HFFc6 (cell line): ENCODE measurements at regions not wholly inside any gene's neighbourhood (a gene's known extent, or its start where the extent isn't known, plus 50 kb on each side); places are given as distances from the start of the nearest gene placed in this dataset.
A peak's percentile ranks its signal among the peaks of the same experiment; 100 is the strongest.

Source experiments
- DNase-seq: peaks from one replicate; pipeline ENCODE4 v3.0.0-alpha.2; 2018
- H3K27ac Mint-ChIP-seq: 2 replicates; pipeline ENCODE4 v1.8.0; 2020; ENCODE audit warnings: mild to moderate bottlenecking, mixed read lengths
- H3K27me3 Mint-ChIP-seq: 2 replicates; pipeline ENCODE4 v1.8.0; 2021; ENCODE audit warnings: mild to moderate bottlenecking, moderate library complexity, mixed read lengths; ENCODE audit not compliant: insufficient read depth
- H3K36me3 Mint-ChIP-seq: 2 replicates; pipeline ENCODE4 v1.8.0; 2021; ENCODE audit warnings: low read depth, mixed read lengths
- H3K4me1 Mint-ChIP-seq: 2 replicates; pipeline ENCODE4 v1.8.0; 2020; ENCODE audit warnings: low read depth, mixed read lengths
- H3K4me3 Mint-ChIP-seq: 2 replicates; pipeline ENCODE4 v1.8.0; 2020; ENCODE audit warnings: mild to moderate bottlenecking, moderate library complexity, mixed read lengths
- H3K9me3 Mint-ChIP-seq: 2 replicates; pipeline ENCODE4 v1.8.0; 2020; ENCODE audit warnings: mild to moderate bottlenecking, mixed read lengths
- CTCF ChIP-seq: fragments of 200-600 bp; sonication (generic); IDR thresholded peaks from 2 replicates; pipeline ENCODE4 v1.5.0; 2021; ENCODE audit warnings: antibody characterized with exemption, mild to moderate bottlenecking

- peaks cover 74% of the 10 kb centered on the region for H3K36me3 Mint-ChIP-seq
- no peak for TF ChIP-seq CTCF
- DNase-seq = no peak
- H3K9me3 Mint-ChIP-seq = no peaks in the 10 kb centered on the region
- H3K4me3 Mint-ChIP-seq = no peak overlapping the region
- H3K27me3 Mint-ChIP-seq = peaks cover 11% of the 10 kb centered on the region
- peaks cover 76% of the 10 kb centered on the region for H3K4me1 Mint-ChIP-seq
- H3K27ac Mint-ChIP-seq = peak overlapping the region; percentile 61
These were observed 200.4 kb downstream of the RAB11FIP4 start for GRCh38 chr17:31591924-31592323.

GRCh38 chr17:31588512-31588911, 197.0 kb downstream of the RAB11FIP4 start:
- no peak overlapping the region for H3K4me3 Mint-ChIP-seq
- H3K9me3 Mint-ChIP-seq = no peaks in the 10 kb centered on the region
- no peak for TF ChIP-seq CTCF
- peaks cover 66% of the 10 kb centered on the region for H3K36me3 Mint-ChIP-seq
- DNase-seq = no peak
- H3K27me3 Mint-ChIP-seq = peaks cover 3% of the 10 kb centered on the region
- peaks cover 68% of the 10 kb centered on the region for H3K4me1 Mint-ChIP-seq
- H3K27ac Mint-ChIP-seq = peak overlapping the region; percentile 68

GRCh38 chr17:31588034-31588433, 196.6 kb downstream of the RAB11FIP4 start:
- H3K27me3 Mint-ChIP-seq = peaks cover 3% of the 10 kb centered on the region
- peak overlapping the region; percentile 68 for H3K27ac Mint-ChIP-seq
- no peak for TF ChIP-seq CTCF
- no peak for DNase-seq
- no peaks in the 10 kb centered on the region for H3K9me3 Mint-ChIP-seq
- H3K4me3 Mint-ChIP-seq = no peak overlapping the region
- peaks cover 61% of the 10 kb centered on the region for H3K36me3 Mint-ChIP-seq
- peaks cover 68% of the 10 kb centered on the region for H3K4me1 Mint-ChIP-seq
